IPS DF 19.7 (cell line): ENCODE measurements at regions not wholly inside any gene's neighbourhood (a gene's known extent, or its start where the extent isn't known, plus 50 kb on each side); places are given as distances from the start of the nearest gene placed in this dataset.
"Not testable (repeated sequence)": the region's sequence is repeated elsewhere in the genome, so short reads cannot be mapped to it uniquely, and the experiment has no call there.

Experiments used
- DNase-seq: peaks from one replicate; pipeline ENCODE4 v3.0.0-alpha.2; 2013; ENCODE audit warnings: low read depth, low spot score

GRCh38 chr15:77896147-77897112 lies 181.1 kb downstream of the TBC1D2B start:
- DNase-seq = not testable (repeated sequence)

- no peak for DNase-seq
Measured at GRCh38 chr15:77895742-77896141, 181.8 kb downstream of the TBC1D2B start.

- not testable (repeated sequence) for DNase-seq
Measured at GRCh38 chr15:77895145-77895544, 182.4 kb downstream of the TBC1D2B start.

- DNase-seq = not testable (repeated sequence)
Measured at GRCh38 chr15:77893671-77894640, 183.6 kb downstream of the TBC1D2B start.

- DNase-seq = not testable (repeated sequence)
Measured at GRCh38 chr15:77893246-77893645, 184.3 kb downstream of the TBC1D2B start.

GRCh38 chr15:77892335-77892734 lies 185.2 kb downstream of the TBC1D2B start:
- DNase-seq = no peak

GRCh38 chr15:77891862-77892261 lies 185.6 kb downstream of the TBC1D2B start:
- not testable (repeated sequence) for DNase-seq

GRCh38 chr15:77890911-77891801 lies 186.4 kb downstream of the TBC1D2B start:
- not testable (repeated sequence) for DNase-seq

GRCh38 chr15:77889828-77890725 lies 187.4 kb downstream of the TBC1D2B start:
- not testable (repeated sequence) for DNase-seq

- no peak for DNase-seq
Measured at GRCh38 chr15:77889009-77889806, 188.3 kb downstream of the TBC1D2B start.

- DNase-seq = not testable (repeated sequence)
Measured at GRCh38 chr15:77887563-77888429, 189.7 kb downstream of the TBC1D2B start.

- DNase-seq = no peak
Measured at GRCh38 chr15:77886805-77887448, 190.6 kb downstream of the TBC1D2B start.

- DNase-seq = not testable (repeated sequence)
Measured at GRCh38 chr15:77885877-77886500, 191.5 kb downstream of the TBC1D2B start.

- not testable (repeated sequence) for DNase-seq
Measured at GRCh38 chr15:77883012-77883411, 194.5 kb downstream of the TBC1D2B start.

GRCh38 chr15:77881950-77882349 lies 195.6 kb downstream of the TBC1D2B start:
- DNase-seq = no peak

- not testable (repeated sequence) for DNase-seq
Measured at GRCh38 chr15:77881535-77881934, 196.0 kb downstream of the TBC1D2B start.

- DNase-seq = not testable (repeated sequence)
Measured at GRCh38 chr15:77879466-77879865, 198.0 kb downstream of the TBC1D2B start.
